B cell (primary cell): ENCODE measurements at regions not wholly inside any gene's neighbourhood (a gene's known extent, or its start where the extent isn't known, plus 50 kb on each side); places are given as distances from the start of the nearest gene placed in this dataset.
"Not testable (repeated sequence)": the region's sequence is repeated elsewhere in the genome, so short reads cannot be mapped to it uniquely, and the experiment has no call there.

ENCODE experiments used
- ATAC-seq: fragments of 200-7000 bp; cut with Tn5 transposase; one replicate; pipeline ENCODE4 v1.10.0; 2021; ENCODE audit warnings: low read depth, mild to moderate bottlenecking, moderate number of reproducible peaks, moderate library complexity
- CTCF ChIA-PET: fragments of 350-600 bp; sonication (Branson Sonifier 250); formaldehyde crosslinking; loops from one replicate; lab custom pipeline; 2021; ENCODE audit warnings: antibody characterized with exemption, inconsistent platforms; lab: Charles Lee
- POLR2A ChIA-PET: fragments of 350-600 bp; sonication (Branson Sonifier 250); formaldehyde crosslinking; loops from one replicate; lab custom pipeline; 2021; ENCODE audit warnings: antibody characterized with exemption; lab: Charles Lee
- DNase-seq: peaks from one replicate; pipeline ENCODE4 v3.0.0; 2013
- H2AFZ ChIP-seq: 2 replicates; pipeline ENCODE4 v1.6.1; 2012; ENCODE audit warnings: mild to moderate bottlenecking, low read depth, low read length; ENCODE audit not compliant: insufficient read depth, poor library complexity, severe bottlenecking
- H3K27ac ChIP-seq, 2 donors: 1 replicate in 1 of 2; 2 replicates in 1 of 2; pipeline ENCODE4 v1.5.1; 2012 to 2013; ENCODE audit warnings: low read length in 2 of 2, mild to moderate bottlenecking in 2 of 2, moderate library complexity in 1 of 2
- H3K27me3 ChIP-seq, 4 experiments: fragments of 200-600 bp in 1 of 4; sonication (generic) in 1 of 4; replicated peaks in 1 of 4; 1 replicate in 2 of 4; 2 replicates in 2 of 4; pipeline versions ENCODE4 v1.6.1 to v1.7.0; 2013 to 2016; ENCODE audit warnings: low read length in 3 of 4, mild to moderate bottlenecking in 2 of 4, mixed read lengths in 1 of 4, moderate library complexity in 1 of 4; ENCODE audit not compliant: insufficient read depth in 4 of 4, control insufficient read depth in 3 of 4; ENCODE audit errors: control extremely low read depth in 1 of 4
- H3K36me3 ChIP-seq, 2 experiments: replicated peaks in 1 of 2; 1 replicate in 1 of 2; 2 replicates in 1 of 2; pipeline versions ENCODE4 v1.6.1 to v1.7.1; 2013; ENCODE audit warnings: low read length in 1 of 2; ENCODE audit not compliant: insufficient read depth in 2 of 2, control insufficient read depth in 1 of 2; ENCODE audit errors: control extremely low read depth in 1 of 2, extremely low read depth in 1 of 2
- H3K4me1 ChIP-seq, 2 donors: fragments of 200-600 bp in 1 of 2; sonication (generic) in 1 of 2; 1 replicate in 1 of 2; 2 replicates in 1 of 2; pipeline versions ENCODE4 v1.5.1 to v1.6.1; 2013 to 2017; ENCODE audit warnings: low read length in 2 of 2; ENCODE audit not compliant: control insufficient read depth in 2 of 2, insufficient read depth in 2 of 2
- H3K4me2 ChIP-seq: replicated peaks from 2 replicates; pipeline ENCODE3; 2012; ENCODE audit warnings: mild to moderate bottlenecking, low read depth, low read length; ENCODE audit not compliant: poor library complexity, severe bottlenecking
- H3K4me3 ChIP-seq, 5 experiments: fragments of 200-600 bp in 1 of 5; sonication (generic) in 1 of 5; 1 replicate in 3 of 5; 2 replicates in 2 of 5; pipeline versions ENCODE4 v1.5.1 to v1.7.0; 2011 to 2016; ENCODE audit warnings: low read length in 4 of 5, mild to moderate bottlenecking in 4 of 5, low read depth in 2 of 5, control low read depth in 1 of 5, moderate library complexity in 1 of 5; ENCODE audit not compliant: insufficient read depth in 1 of 5; ENCODE audit errors: control extremely low read depth in 1 of 5, extremely low read depth in 1 of 5
- H3K79me2 ChIP-seq: fragments of 200-600 bp; sonication (generic); one replicate; pipeline ENCODE4 v1.6.0; 2016; ENCODE audit warnings: low read length; ENCODE audit not compliant: control insufficient read depth, insufficient read depth
- H3K9ac ChIP-seq: fragments of 200-600 bp; sonication (generic); 2 replicates; pipeline ENCODE4 v1.6.1; 2017; ENCODE audit warnings: mild to moderate bottlenecking, low read length, moderate library complexity
- H3K9me3 ChIP-seq, 3 donors: one replicate each; pipeline versions ENCODE4 v1.6.1 to v1.7.1; 2013; ENCODE audit warnings: low read length in 2 of 3; ENCODE audit not compliant: control insufficient read depth in 2 of 3, insufficient read depth in 1 of 3; ENCODE audit errors: control extremely low read depth in 1 of 3
- H4K20me1 ChIP-seq: 2 replicates; pipeline ENCODE4 v1.6.0; 2012; ENCODE audit warnings: mild to moderate bottlenecking, low read length; ENCODE audit not compliant: insufficient read depth, control insufficient read depth, poor library complexity, severe bottlenecking
- H3K27ac Mint-ChIP-seq: one replicate; pipeline ENCODE4 v1.8.0; 2021; ENCODE audit warnings: mixed read lengths
- H3K27me3 Mint-ChIP-seq: one replicate; pipeline ENCODE4 v1.8.0; 2021; ENCODE audit warnings: mixed read lengths
- H3K4me1 Mint-ChIP-seq: one replicate; pipeline ENCODE4 v1.8.0; 2021; ENCODE audit warnings: mixed read lengths
- H3K4me3 Mint-ChIP-seq: one replicate; pipeline ENCODE4 v1.8.0; 2021; ENCODE audit warnings: mixed read lengths
- H3K9me3 Mint-ChIP-seq: one replicate; pipeline ENCODE4 v1.8.0; 2022; ENCODE audit warnings: mixed read lengths; ENCODE audit not compliant: insufficient read depth
- WGBS: methylation state at CpG from one replicate; pipeline ENCODE4 v1.1.5; 2013; ENCODE audit warnings: missing lambda C conversion rate; ENCODE audit not compliant: insufficient coverage; 5-methylcytosine and 5-hydroxymethylcytosine counted together
- intact Hi-C: fragments of 100-400 bp; cut with micrococcal nuclease; formaldehyde crosslinking; loops from one replicate; pipeline ENCODE4 v1.10.0; 2022

GRCh38 chr7:6986892-6987291 lies 160.8 kb upstream of the CCZ1B start:
- H3K36me3 ChIP-seq, H3K27ac ChIP-seq, H3K27me3 ChIP-seq, H3K4me3 ChIP-seq, H3K79me2 ChIP-seq, H3K9ac ChIP-seq, H2AFZ ChIP-seq, H3K4me1 ChIP-seq, H3K27ac Mint-ChIP-seq, CTCF ChIA-PET, POLR2A ChIA-PET, H3K9me3 Mint-ChIP-seq, intact Hi-C loops, DNase-seq, H3K9me3 ChIP-seq, H3K4me1 Mint-ChIP-seq, H3K4me2 ChIP-seq, H3K4me3 Mint-ChIP-seq, ATAC-seq, H4K20me1 ChIP-seq: not testable (repeated sequence)
- 59% methylated on average over 3 of the region's 4 CpGs for WGBS
- H3K27me3 Mint-ChIP-seq, result peaks cover 35% of the 10 kb centered on the region

- not testable (repeated sequence) for ATAC-seq
These were observed 162.5 kb upstream of the CCZ1B start for GRCh38 chr7:6988608-6989007.

GRCh38 chr7:6989968-6990367 lies 163.9 kb upstream of the CCZ1B start:
- H3K4me1 Mint-ChIP-seq, H3K4me3 Mint-ChIP-seq, H3K9ac ChIP-seq, H3K9me3 ChIP-seq, H3K4me2 ChIP-seq, H3K4me3 ChIP-seq, H3K9me3 Mint-ChIP-seq, H4K20me1 ChIP-seq, H3K27ac Mint-ChIP-seq, H3K79me2 ChIP-seq, intact Hi-C loops, CTCF ChIA-PET, H3K27ac ChIP-seq, POLR2A ChIA-PET, H3K4me1 ChIP-seq, H3K36me3 ChIP-seq, H3K27me3 ChIP-seq, DNase-seq, H2AFZ ChIP-seq, ATAC-seq: not testable (repeated sequence)
- WGBS, result 97% methylated on average over 5 of the region's 5 CpGs
- peaks cover 21% of the 10 kb centered on the region for H3K27me3 Mint-ChIP-seq

More at GRCh38 chr7:6988608-6989007, 162.5 kb upstream of the CCZ1B start:
- H3K4me2 ChIP-seq, H3K79me2 ChIP-seq, H3K4me1 ChIP-seq, intact Hi-C loops, H3K4me1 Mint-ChIP-seq, H3K9ac ChIP-seq, H4K20me1 ChIP-seq, H2AFZ ChIP-seq, DNase-seq, CTCF ChIA-PET, H3K4me3 Mint-ChIP-seq, H3K9me3 Mint-ChIP-seq, H3K27me3 ChIP-seq, H3K9me3 ChIP-seq, H3K4me3 ChIP-seq, H3K27ac Mint-ChIP-seq, H3K36me3 ChIP-seq, POLR2A ChIA-PET, H3K27ac ChIP-seq: not testable (repeated sequence)
- H3K27me3 Mint-ChIP-seq, result peaks cover 24% of the 10 kb centered on the region
- 100% methylated on average over 4 of the region's 6 CpGs for WGBS

GRCh38 chr7:6990426-6991152 lies 164.5 kb upstream of the CCZ1B start:
- H3K36me3 ChIP-seq, H4K20me1 ChIP-seq, H3K27ac Mint-ChIP-seq, H3K27me3 ChIP-seq, H3K9me3 ChIP-seq, CTCF ChIA-PET, H3K9ac ChIP-seq, H3K79me2 ChIP-seq, H3K27ac ChIP-seq, H3K4me2 ChIP-seq, ATAC-seq, H3K4me1 Mint-ChIP-seq, H3K4me1 ChIP-seq, DNase-seq, H3K4me3 ChIP-seq, POLR2A ChIA-PET, H3K4me3 Mint-ChIP-seq, intact Hi-C loops, H2AFZ ChIP-seq, H3K9me3 Mint-ChIP-seq: not testable (repeated sequence)
- WGBS, result 79% methylated on average over 3 of the region's 7 CpGs
- H3K27me3 Mint-ChIP-seq, result peaks cover 19% of the 10 kb centered on the region
